HEK293 (cell line): ENCODE measurements at regions not wholly inside any gene's neighbourhood (a gene's known extent, or its start where the extent isn't known, plus 50 kb on each side); places are given as distances from the start of the nearest gene placed in this dataset.
A peak's percentile ranks its signal among the peaks of the same experiment; 100 is the strongest.

Experiments
- CTCF ChIA-PET: fragments of 350-600 bp; formaldehyde crosslinking; extraction: SDS; loops from one replicate; lab custom pipeline; 2021; ENCODE audit warnings: antibody characterized with exemption; lab: Yijun Ruan, JAX
- POLR2A ChIA-PET: fragments of 300-600 bp; formaldehyde crosslinking; extraction: SDS; loops from one replicate; lab custom pipeline; 2020; ENCODE audit warnings: antibody characterized with exemption, inconsistent platforms; lab: Yijun Ruan, JAX
- H3K27ac ChIP-seq: fragments of 200-500 bp; sonication (Bioruptor generic); 2 replicates; pipeline ENCODE4 v1.5.1; 2014; ENCODE audit warnings: low read depth, low read length, control low read depth, inconsistent platforms; ENCODE audit errors: extremely low read depth
- H3K36me3 ChIP-seq, 2 experiments: fragments of 200-500 bp in 1 of 2; sonication (Bioruptor generic) in 1 of 2; 1 replicate in 1 of 2; 2 replicates in 1 of 2; pipeline ENCODE4 v1.5.1; 2014 to 2017; ENCODE audit warnings: inconsistent platforms in 2 of 2, low read length in 2 of 2; ENCODE audit not compliant: control insufficient read depth in 2 of 2, insufficient read depth in 1 of 2
- H3K4me1 ChIP-seq: fragments of 200-500 bp; sonication (Bioruptor generic); 2 replicates; pipeline ENCODE4 v1.5.1; 2014; ENCODE audit warnings: mild to moderate bottlenecking, low read length, inconsistent platforms; ENCODE audit not compliant: control insufficient read depth, insufficient read depth
- H3K4me3 ChIP-seq: 2 replicates; pipeline ENCODE4 v1.5.1; 2011; ENCODE audit warnings: low read depth, mild to moderate bottlenecking, control low read depth, low read length, moderate library complexity
- H3K9me3 ChIP-seq: fragments of 200-500 bp; sonication (Bioruptor generic); 2 replicates; pipeline ENCODE4 v1.5.1; 2014; ENCODE audit warnings: low read depth, low read length, inconsistent platforms; ENCODE audit not compliant: control insufficient read depth, insufficient read depth
- GLI2 ChIP-seq: fragments of 450-650 bp; formaldehyde crosslinking; IDR thresholded peaks from 2 replicates; pipeline ENCODE4; 2017; ENCODE audit warnings: missing biosample characterization, missing genetic modification characterization, low read depth, borderline replicate concordance
- HOXA7 ChIP-seq: sonication (generic); formaldehyde crosslinking; IDR thresholded peaks from 2 replicates; pipeline ENCODE4 v1.8.1; 2022; ENCODE audit warnings: missing genetic modification reagents, borderline replicate concordance
- KLF7 ChIP-seq: fragments of 450-650 bp; formaldehyde crosslinking; IDR thresholded peaks from 2 replicates; pipeline ENCODE4 v1.5.1; 2016; ENCODE audit warnings: missing biosample characterization, missing genetic modification characterization, borderline replicate concordance
- PATZ1 ChIP-seq: fragments of 450-650 bp; formaldehyde crosslinking; IDR thresholded peaks from 2 replicates; pipeline ENCODE4 v1.5.1; 2016; ENCODE audit warnings: missing biosample characterization, missing genetic modification characterization
- SP3 ChIP-seq: fragments of 450-650 bp; formaldehyde crosslinking; IDR thresholded peaks from 2 replicates; pipeline ENCODE4 v1.5.1; 2016; ENCODE audit warnings: missing biosample characterization, missing genetic modification characterization
- ZBTB49 ChIP-seq: fragments of 450-650 bp; formaldehyde crosslinking; IDR thresholded peaks from 2 replicates; pipeline ENCODE4 v1.5.1; 2016; ENCODE audit warnings: missing biosample characterization, missing genetic modification characterization, low read depth
- ZFP41 ChIP-seq: fragments of 450-650 bp; formaldehyde crosslinking; IDR thresholded peaks from 2 replicates; pipeline ENCODE4 v1.5.1; 2016; ENCODE audit warnings: missing biosample characterization, missing genetic modification characterization, borderline replicate concordance
- ZNF169 ChIP-seq: fragments of 450-650 bp; formaldehyde crosslinking; IDR thresholded peaks from 2 replicates; pipeline ENCODE4 v1.5.1; 2016; ENCODE audit warnings: missing biosample characterization, missing genetic modification characterization
- ZNF311 ChIP-seq: fragments of 450-650 bp; formaldehyde crosslinking; IDR thresholded peaks from 2 replicates; pipeline ENCODE4 v1.5.1; 2017; ENCODE audit warnings: missing biosample characterization, missing genetic modification characterization, borderline replicate concordance
- ZNF354C ChIP-seq: fragments of 450-650 bp; formaldehyde crosslinking; IDR thresholded peaks from 2 replicates; pipeline ENCODE4 v1.5.1; 2016; ENCODE audit warnings: missing biosample characterization, missing genetic modification characterization, low read depth, borderline replicate concordance
- ZNF514 ChIP-seq: fragments of 450-650 bp; formaldehyde crosslinking; IDR thresholded peaks from 2 replicates; pipeline ENCODE4 v1.5.1; 2016; ENCODE audit warnings: missing biosample characterization, missing genetic modification characterization
- ZNF692 ChIP-seq: fragments of 450-650 bp; formaldehyde crosslinking; IDR thresholded peaks from 2 replicates; pipeline ENCODE4 v1.5.1; 2016; ENCODE audit warnings: missing biosample characterization, missing genetic modification characterization
- ZNF768 ChIP-seq: fragments of 450-650 bp; formaldehyde crosslinking; IDR thresholded peaks from 2 replicates; pipeline ENCODE4 v1.5.1; 2018; ENCODE audit warnings: missing biosample characterization, mild to moderate bottlenecking, missing genetic modification characterization
- TF ChIP-seq, protein P1 (sequence below): fragments of 450-650 bp; formaldehyde crosslinking; IDR thresholded peaks from 2 replicates; pipeline ENCODE4 v1.5.1; 2017; ENCODE audit warnings: missing biosample characterization, missing genetic modification characterization
- TF ChIP-seq, protein P2 (sequence below): fragments of 450-650 bp; formaldehyde crosslinking; IDR thresholded peaks from 2 replicates; pipeline ENCODE4 v1.5.1; 2017; ENCODE audit warnings: missing biosample characterization, missing genetic modification characterization
- TF ChIP-seq, protein P3 (sequence below): IDR thresholded peaks from 2 replicates; pipeline ENCODE4 v1.6.1; 2011; ENCODE audit warnings: mild to moderate bottlenecking, low read depth, low read length, borderline replicate concordance

DNA sequence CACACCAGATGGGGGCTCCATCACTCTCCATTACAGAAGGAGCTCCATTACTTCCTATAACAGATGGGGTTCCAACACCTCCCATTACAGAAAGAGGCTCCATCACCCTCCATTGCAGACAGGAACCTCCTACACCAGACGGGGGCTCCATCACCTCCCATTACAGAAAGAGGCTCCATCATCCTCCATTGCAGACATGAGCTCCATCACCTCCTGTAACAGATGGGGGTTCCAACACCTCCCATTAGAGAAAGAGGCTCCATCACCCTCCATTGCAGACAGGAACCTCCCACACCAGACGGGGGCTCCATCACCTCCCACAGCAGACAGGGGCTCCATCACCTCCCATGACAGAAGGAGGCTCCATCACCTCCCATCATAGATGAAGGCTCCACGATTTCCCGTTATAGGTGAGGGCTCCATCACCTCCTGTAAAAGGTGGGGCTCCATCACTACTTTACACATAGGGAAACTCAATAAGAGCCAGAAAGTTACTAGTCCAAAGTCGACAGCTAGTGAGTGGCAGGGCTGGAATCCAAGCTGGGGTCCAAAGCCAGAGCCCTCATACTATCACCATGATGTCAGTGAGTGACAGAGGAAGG, 224.8 kb downstream of the RBFOX3 start:
- POLR2A ChIA-PET = no interaction called here
- Histone ChIP-seq H3K4me3 (no peak overlapping the region), H3K4me1 (no peaks in the 10 kb centered on the region), H3K27ac (no peak overlapping the region), H3K36me3 (no peaks in the 10 kb centered on the region), H3K9me3 (no peaks in the 10 kb centered on the region)
- TF ChIP-seq, protein P1, sequence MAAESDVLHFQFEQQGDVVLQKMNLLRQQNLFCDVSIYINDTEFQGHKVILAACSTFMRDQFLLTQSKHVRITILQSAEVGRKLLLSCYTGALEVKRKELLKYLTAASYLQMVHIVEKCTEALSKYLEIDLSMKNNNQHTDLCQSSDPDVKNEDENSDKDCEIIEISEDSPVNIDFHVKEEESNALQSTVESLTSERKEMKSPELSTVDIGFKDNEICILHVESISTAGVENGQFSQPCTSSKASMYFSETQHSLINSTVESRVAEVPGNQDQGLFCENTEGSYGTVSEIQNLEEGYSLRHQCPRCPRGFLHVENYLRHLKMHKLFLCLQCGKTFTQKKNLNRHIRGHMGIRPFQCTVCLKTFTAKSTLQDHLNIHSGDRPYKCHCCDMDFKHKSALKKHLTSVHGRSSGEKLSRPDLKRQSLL (tag by site-specific recombination) = peak; percentile 97
- TF ChIP-seq SP3 (tag by site-specific recombination) = no peak
- CTCF ChIA-PET = interaction anchor here (0.6 to 8.0 kb wide), 9 partner anchors 9 to 1097 kb away, joined by 3 to 94 read pairs (median 3); no protein-coding TSS in a partner anchor

- ChIA-PET POLR2A (no interaction called here), CTCF (interaction anchor here (1.2 to 1.9 kb wide), 3 partner anchors 10 to 295 kb away, joined by 3 to 6 read pairs (median 5); no protein-coding TSS in a partner anchor)
- no peak overlapping the region for H3K4me3 ChIP-seq
These were observed 228.5 kb downstream of the RBFOX3 start for GRCh38 chr17:79382313-79382712.

More at GRCh38 chr17:79382313-79382712, 228.5 kb downstream of the RBFOX3 start:
- TF ChIP-seq KLF7 (tag by site-specific recombination) (no peak), ZNF311 (tag by site-specific recombination) (no peak), ZBTB49 (tag by site-specific recombination) (no peak), PATZ1 (no peak), ZNF692 (tag by site-specific recombination) (no peak), HOXA7 (CRISPR knock-in tag) (no peak), ZNF354C (no peak), ZNF768 (no peak), ZNF169 (tag by site-specific recombination) (no peak), ZNF514 (tag by site-specific recombination) (no peak), ZFP41 (no peak), GLI2 (tag by site-specific recombination) (no peak)
- TF ChIP-seq, protein P2, sequence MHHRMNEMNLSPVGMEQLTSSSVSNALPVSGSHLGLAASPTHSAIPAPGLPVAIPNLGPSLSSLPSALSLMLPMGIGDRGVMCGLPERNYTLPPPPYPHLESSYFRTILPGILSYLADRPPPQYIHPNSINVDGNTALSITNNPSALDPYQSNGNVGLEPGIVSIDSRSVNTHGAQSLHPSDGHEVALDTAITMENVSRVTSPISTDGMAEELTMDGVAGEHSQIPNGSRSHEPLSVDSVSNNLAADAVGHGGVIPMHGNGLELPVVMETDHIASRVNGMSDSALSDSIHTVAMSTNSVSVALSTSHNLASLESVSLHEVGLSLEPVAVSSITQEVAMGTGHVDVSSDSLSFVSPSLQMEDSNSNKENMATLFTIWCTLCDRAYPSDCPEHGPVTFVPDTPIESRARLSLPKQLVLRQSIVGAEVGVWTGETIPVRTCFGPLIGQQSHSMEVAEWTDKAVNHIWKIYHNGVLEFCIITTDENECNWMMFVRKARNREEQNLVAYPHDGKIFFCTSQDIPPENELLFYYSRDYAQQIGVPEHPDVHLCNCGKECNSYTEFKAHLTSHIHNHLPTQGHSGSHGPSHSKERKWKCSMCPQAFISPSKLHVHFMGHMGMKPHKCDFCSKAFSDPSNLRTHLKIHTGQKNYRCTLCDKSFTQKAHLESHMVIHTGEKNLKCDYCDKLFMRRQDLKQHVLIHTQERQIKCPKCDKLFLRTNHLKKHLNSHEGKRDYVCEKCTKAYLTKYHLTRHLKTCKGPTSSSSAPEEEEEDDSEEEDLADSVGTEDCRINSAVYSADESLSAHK (tag by site-specific recombination) = no peak
- TF ChIP-seq, protein P3, sequence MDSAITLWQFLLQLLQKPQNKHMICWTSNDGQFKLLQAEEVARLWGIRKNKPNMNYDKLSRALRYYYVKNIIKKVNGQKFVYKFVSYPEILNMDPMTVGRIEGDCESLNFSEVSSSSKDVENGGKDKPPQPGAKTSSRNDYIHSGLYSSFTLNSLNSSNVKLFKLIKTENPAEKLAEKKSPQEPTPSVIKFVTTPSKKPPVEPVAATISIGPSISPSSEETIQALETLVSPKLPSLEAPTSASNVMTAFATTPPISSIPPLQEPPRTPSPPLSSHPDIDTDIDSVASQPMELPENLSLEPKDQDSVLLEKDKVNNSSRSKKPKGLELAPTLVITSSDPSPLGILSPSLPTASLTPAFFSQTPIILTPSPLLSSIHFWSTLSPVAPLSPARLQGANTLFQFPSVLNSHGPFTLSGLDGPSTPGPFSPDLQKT = no peak
- H3K36me3 ChIP-seq = no peaks in the 10 kb centered on the region
- H3K27ac ChIP-seq = no peak overlapping the region
- H3K9me3 ChIP-seq = no peaks in the 10 kb centered on the region
- no peaks in the 10 kb centered on the region for H3K4me1 ChIP-seq
